HEK293 (cell line): ENCODE measurements at regions not wholly inside any gene's neighbourhood (a gene's known extent, or its start where the extent isn't known, plus 50 kb on each side); places are given as distances from the start of the nearest gene placed in this dataset.
A peak's percentile ranks its signal among the peaks of the same experiment; 100 is the strongest.

ENCODE experiments used
- CTCF ChIA-PET: fragments of 350-600 bp; formaldehyde crosslinking; extraction: SDS; loops from one replicate; lab custom pipeline; 2021; ENCODE audit warnings: antibody characterized with exemption; lab: Yijun Ruan, JAX
- POLR2A ChIA-PET: fragments of 300-600 bp; formaldehyde crosslinking; extraction: SDS; loops from one replicate; lab custom pipeline; 2020; ENCODE audit warnings: antibody characterized with exemption, inconsistent platforms; lab: Yijun Ruan, JAX
- H3K27ac ChIP-seq: fragments of 200-500 bp; sonication (Bioruptor generic); 2 replicates; pipeline ENCODE4 v1.5.1; 2014; ENCODE audit warnings: low read depth, low read length, control low read depth, inconsistent platforms; ENCODE audit errors: extremely low read depth
- H3K36me3 ChIP-seq, 2 experiments: fragments of 200-500 bp in 1 of 2; sonication (Bioruptor generic) in 1 of 2; 1 replicate in 1 of 2; 2 replicates in 1 of 2; pipeline ENCODE4 v1.5.1; 2014 to 2017; ENCODE audit warnings: inconsistent platforms in 2 of 2, low read length in 2 of 2; ENCODE audit not compliant: control insufficient read depth in 2 of 2, insufficient read depth in 1 of 2
- H3K4me1 ChIP-seq: fragments of 200-500 bp; sonication (Bioruptor generic); 2 replicates; pipeline ENCODE4 v1.5.1; 2014; ENCODE audit warnings: mild to moderate bottlenecking, low read length, inconsistent platforms; ENCODE audit not compliant: control insufficient read depth, insufficient read depth
- H3K4me3 ChIP-seq: 2 replicates; pipeline ENCODE4 v1.5.1; 2011; ENCODE audit warnings: low read depth, mild to moderate bottlenecking, control low read depth, low read length, moderate library complexity
- H3K9me3 ChIP-seq: fragments of 200-500 bp; sonication (Bioruptor generic); 2 replicates; pipeline ENCODE4 v1.5.1; 2014; ENCODE audit warnings: low read depth, low read length, inconsistent platforms; ENCODE audit not compliant: control insufficient read depth, insufficient read depth
- SCRT2 ChIP-seq: fragments of 450-650 bp; formaldehyde crosslinking; IDR thresholded peaks from 2 replicates; pipeline ENCODE4 v1.5.1; 2016; ENCODE audit warnings: missing biosample characterization, missing genetic modification characterization
- TCF7L2 ChIP-seq: IDR thresholded peaks from 2 replicates; pipeline ENCODE4 v1.6.1; 2011; ENCODE audit warnings: low read depth, mild to moderate bottlenecking, inconsistent platforms, low read length, moderate library complexity, borderline replicate concordance
- ZBTB1 ChIP-seq: fragments of 450-650 bp; formaldehyde crosslinking; IDR thresholded peaks from 2 replicates; pipeline ENCODE4 v1.5.1; 2016; ENCODE audit warnings: missing biosample characterization, missing genetic modification characterization
- ZBTB48 ChIP-seq: fragments of 450-650 bp; formaldehyde crosslinking; IDR thresholded peaks from 2 replicates; pipeline ENCODE4 v1.5.1; 2016; ENCODE audit warnings: missing biosample characterization, missing genetic modification characterization
- ZBTB8A ChIP-seq: fragments of 450-650 bp; formaldehyde crosslinking; IDR thresholded peaks from 2 replicates; pipeline ENCODE4 v1.5.1; 2016; ENCODE audit warnings: missing biosample characterization, missing genetic modification characterization
- ZNF114 ChIP-seq: fragments of 450-650 bp; formaldehyde crosslinking; IDR thresholded peaks from 2 replicates; pipeline ENCODE4 v1.5.0; 2017; ENCODE audit warnings: missing biosample characterization, missing genetic modification characterization
- ZNF132 ChIP-seq: fragments of 450-650 bp; formaldehyde crosslinking; IDR thresholded peaks from 2 replicates; pipeline ENCODE4 v1.5.1; 2017; ENCODE audit warnings: missing biosample characterization, missing genetic modification characterization, borderline replicate concordance
- ZNF138 ChIP-seq: fragments of 450-650 bp; formaldehyde crosslinking; IDR thresholded peaks from 2 replicates; pipeline ENCODE4 v1.5.1; 2016; ENCODE audit warnings: missing biosample characterization, missing genetic modification characterization, borderline replicate concordance
- ZNF2 ChIP-seq: fragments of 450-650 bp; formaldehyde crosslinking; IDR thresholded peaks from 2 replicates; pipeline ENCODE4 v1.5.1; 2016; ENCODE audit warnings: missing biosample characterization, missing genetic modification characterization
- ZNF214 ChIP-seq: fragments of 450-650 bp; formaldehyde crosslinking; IDR thresholded peaks from 2 replicates; pipeline ENCODE4 v1.5.1; 2017; ENCODE audit warnings: missing biosample characterization, mild to moderate bottlenecking, missing genetic modification characterization, borderline replicate concordance
- ZNF366 ChIP-seq: fragments of 450-650 bp; formaldehyde crosslinking; conservative IDR thresholded peaks from 2 replicates; pipeline ENCODE4 v1.5.1; 2016; ENCODE audit warnings: missing biosample characterization, missing genetic modification characterization
- ZNF48 ChIP-seq: fragments of 450-650 bp; formaldehyde crosslinking; IDR thresholded peaks from 2 replicates; pipeline ENCODE4 v1.5.1; 2016; ENCODE audit warnings: missing biosample characterization, missing genetic modification characterization
- ZNF558 ChIP-seq: fragments of 450-650 bp; formaldehyde crosslinking; IDR thresholded peaks from 2 replicates; pipeline ENCODE4 v1.5.1; 2016; ENCODE audit warnings: missing biosample characterization, missing genetic modification characterization
- ZNF560 ChIP-seq: fragments of 450-650 bp; formaldehyde crosslinking; IDR thresholded peaks from 2 replicates; pipeline ENCODE4 v1.5.1; 2017; ENCODE audit warnings: missing biosample characterization, missing genetic modification characterization, borderline replicate concordance
- ZNF626 ChIP-seq: fragments of 450-650 bp; sonication (Bioruptor Pico); formaldehyde crosslinking; IDR thresholded peaks from 2 replicates; pipeline ENCODE4 v1.5.1; 2018; ENCODE audit warnings: missing biosample characterization, missing genetic modification characterization, inconsistent platforms
- ZNF670 ChIP-seq: fragments of 450-650 bp; formaldehyde crosslinking; IDR thresholded peaks from 2 replicates; pipeline ENCODE4 v1.5.1; 2016; ENCODE audit warnings: missing biosample characterization, missing genetic modification characterization, low read depth
- ZNF701 ChIP-seq: fragments of 450-650 bp; formaldehyde crosslinking; IDR thresholded peaks from 2 replicates; pipeline ENCODE4 v1.5.1; 2016; ENCODE audit warnings: missing biosample characterization, missing genetic modification characterization
- TF ChIP-seq, protein P1 (sequence below): fragments of 450-650 bp; formaldehyde crosslinking; IDR thresholded peaks from 2 replicates; pipeline ENCODE4 v1.5.1; 2016; ENCODE audit warnings: missing biosample characterization, missing genetic modification characterization
- TF ChIP-seq, protein P2 (sequence below): fragments of 450-650 bp; formaldehyde crosslinking; IDR thresholded peaks from 2 replicates; pipeline ENCODE4 v1.5.1; 2017; ENCODE audit warnings: missing biosample characterization, missing genetic modification characterization
- TF ChIP-seq, protein P3 (sequence below): fragments of 450-650 bp; formaldehyde crosslinking; IDR thresholded peaks from 2 replicates; pipeline ENCODE4 v1.5.1; 2016; ENCODE audit warnings: missing biosample characterization, missing genetic modification characterization
- TF ChIP-seq, protein P4 (sequence below): fragments of 450-650 bp; formaldehyde crosslinking; IDR thresholded peaks from 2 replicates; pipeline ENCODE4 v1.5.1; 2016; ENCODE audit warnings: missing biosample characterization, missing genetic modification characterization

DNA sequence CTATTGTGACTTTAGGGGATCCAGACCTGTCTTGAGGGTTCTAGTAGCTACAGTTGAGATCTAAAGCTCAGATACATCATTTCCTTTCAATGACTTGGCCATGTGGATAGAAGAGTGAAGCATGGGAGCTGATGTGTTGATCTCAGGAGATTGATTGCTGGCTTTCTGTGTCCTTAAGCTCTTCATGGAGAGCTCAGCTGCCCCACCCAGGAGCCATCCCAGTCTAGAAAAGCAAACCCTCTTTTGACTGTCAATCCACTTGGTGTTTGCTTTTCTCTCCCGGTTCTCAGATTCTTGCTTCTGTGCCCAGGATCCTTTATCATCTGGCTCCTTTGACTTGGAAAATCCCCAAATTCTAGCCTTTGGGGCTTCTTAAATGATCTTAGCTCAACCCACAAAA lies 87.2 kb downstream of the ATP1A1 start:
- no peak overlapping the region for H3K4me3 ChIP-seq

DNA sequence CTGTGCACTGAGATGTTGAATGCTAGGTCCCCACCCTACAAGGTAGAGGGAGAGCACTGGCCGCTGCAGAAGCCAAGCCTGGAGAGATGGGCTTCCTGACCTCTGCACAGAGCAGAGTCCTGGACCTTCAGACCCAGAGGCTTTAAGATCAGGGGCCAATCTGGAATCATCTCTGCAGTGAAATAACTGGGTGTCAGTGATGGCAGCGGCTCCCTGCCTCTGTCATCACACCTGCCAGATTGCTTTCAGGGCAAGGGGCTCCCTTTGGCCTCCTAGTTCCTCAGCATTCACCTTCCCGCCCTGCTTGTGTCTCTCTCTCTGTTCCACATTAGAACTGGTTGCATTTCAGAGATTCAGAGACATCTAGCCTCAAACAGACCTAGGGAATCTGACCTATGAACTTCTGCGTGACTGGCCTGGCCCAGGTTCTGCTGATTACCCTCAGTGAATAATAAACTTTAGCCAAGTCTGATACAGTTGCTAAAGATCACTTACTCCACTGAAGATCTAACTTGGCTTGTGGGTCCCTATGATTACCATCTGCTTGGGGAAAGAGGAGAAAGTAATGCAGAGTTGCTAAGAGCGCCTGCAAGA lies 87.8 kb downstream of the ATP1A1 start:
- ChIA-PET POLR2A (interaction anchor here (0.6 kb wide), 1 partner anchor 32 kb away, joined by 3 read pairs; no protein-coding TSS in a partner anchor), CTCF (interaction anchor here (0.6 to 1.3 kb wide), 2 partner anchors 25 to 75 kb away, joined by 4 to 7 read pairs; no protein-coding TSS in a partner anchor)
- no peak overlapping the region for H3K27ac ChIP-seq

More for the DNA sequence above, 87.2 kb downstream of the ATP1A1 start:
- no peaks in the 10 kb centered on the region for H3K36me3 ChIP-seq
- ChIA-PET POLR2A (interaction anchor here (0.6 kb wide), 1 partner anchor 32 kb away, joined by 3 read pairs; no protein-coding TSS in a partner anchor), CTCF (interaction anchor here (0.6 to 1.3 kb wide), 2 partner anchors 25 to 76 kb away, joined by 4 to 7 read pairs; no protein-coding TSS in a partner anchor)
- H3K27ac ChIP-seq, result no peak overlapping the region
- H3K4me1 ChIP-seq, result no peaks in the 10 kb centered on the region
- H3K9me3 ChIP-seq, result no peaks in the 10 kb centered on the region
- TF ChIP-seq ZNF701 (tag by site-specific recombination), result no peak

DNA sequence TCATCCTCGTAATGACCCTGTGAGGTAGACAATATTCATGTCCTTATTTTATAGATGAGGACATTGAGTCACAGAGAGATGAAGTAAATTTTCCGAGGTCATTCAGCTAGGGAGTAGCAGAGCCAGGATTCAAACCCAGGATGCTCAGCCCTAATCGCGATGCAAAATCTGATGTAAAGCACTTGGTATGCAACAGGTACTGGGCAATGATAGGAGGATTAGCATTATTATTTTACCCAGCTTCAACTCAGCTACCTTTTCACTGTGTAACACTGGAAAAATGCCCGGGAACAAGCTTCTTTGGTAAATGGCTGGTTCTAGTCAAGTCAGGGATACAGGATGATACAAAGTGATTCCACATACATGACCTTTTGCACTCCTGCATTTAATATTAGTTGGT lies 88.7 kb downstream of the ATP1A1 start:
- CTCF ChIA-PET, result interaction anchor here (0.6 to 0.7 kb wide), 2 partner anchors 37 to 335 kb away, joined by 3 read pairs; no protein-coding TSS in a partner anchor
- Histone ChIP-seq H3K4me3 (no peak overlapping the region), H3K9me3 (no peaks in the 10 kb centered on the region), H3K27ac (no peak overlapping the region)
- TF ChIP-seq SCRT2, result peak; percentile 76
- TF ChIP-seq ZNF626 (tag by site-specific recombination), result no peak
- TF ChIP-seq, all 188 proteins: peak for 1
- Histone ChIP-seq H3K36me3 (no peaks in the 10 kb centered on the region), H3K4me1 (no peaks in the 10 kb centered on the region)
- POLR2A ChIA-PET, result no interaction called here

More for the DNA sequence above, 87.8 kb downstream of the ATP1A1 start:
- Histone ChIP-seq H3K9me3 (no peaks in the 10 kb centered on the region), H3K4me1 (no peaks in the 10 kb centered on the region), H3K36me3 (no peaks in the 10 kb centered on the region), H3K4me3 (no peak overlapping the region)
- TF ChIP-seq ZNF132 (no peak), ZNF558 (tag by site-specific recombination) (no peak), ZBTB8A (no peak), TCF7L2 (no peak), ZNF138 (tag by site-specific recombination) (no peak), ZNF2 (tag by site-specific recombination) (no peak), ZNF366 (tag by site-specific recombination) (no peak), ZBTB1 (tag by site-specific recombination) (no peak), ZNF48 (tag by site-specific recombination) (no peak), ZNF214 (no peak), ZNF560 (tag by site-specific recombination) (no peak), ZNF114 (tag by site-specific recombination) (no peak), ZNF670 (tag by site-specific recombination) (no peak), ZBTB48 (no peak)
- TF ChIP-seq, protein P1, sequence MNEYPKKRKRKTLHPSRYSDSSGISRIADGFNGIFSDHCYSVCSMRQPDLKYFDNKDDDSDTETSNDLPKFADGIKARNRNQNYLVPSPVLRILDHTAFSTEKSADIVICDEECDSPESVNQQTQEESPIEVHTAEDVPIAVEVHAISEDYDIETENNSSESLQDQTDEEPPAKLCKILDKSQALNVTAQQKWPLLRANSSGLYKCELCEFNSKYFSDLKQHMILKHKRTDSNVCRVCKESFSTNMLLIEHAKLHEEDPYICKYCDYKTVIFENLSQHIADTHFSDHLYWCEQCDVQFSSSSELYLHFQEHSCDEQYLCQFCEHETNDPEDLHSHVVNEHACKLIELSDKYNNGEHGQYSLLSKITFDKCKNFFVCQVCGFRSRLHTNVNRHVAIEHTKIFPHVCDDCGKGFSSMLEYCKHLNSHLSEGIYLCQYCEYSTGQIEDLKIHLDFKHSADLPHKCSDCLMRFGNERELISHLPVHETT (tag by site-specific recombination), result no peak
- TF ChIP-seq, protein P2, sequence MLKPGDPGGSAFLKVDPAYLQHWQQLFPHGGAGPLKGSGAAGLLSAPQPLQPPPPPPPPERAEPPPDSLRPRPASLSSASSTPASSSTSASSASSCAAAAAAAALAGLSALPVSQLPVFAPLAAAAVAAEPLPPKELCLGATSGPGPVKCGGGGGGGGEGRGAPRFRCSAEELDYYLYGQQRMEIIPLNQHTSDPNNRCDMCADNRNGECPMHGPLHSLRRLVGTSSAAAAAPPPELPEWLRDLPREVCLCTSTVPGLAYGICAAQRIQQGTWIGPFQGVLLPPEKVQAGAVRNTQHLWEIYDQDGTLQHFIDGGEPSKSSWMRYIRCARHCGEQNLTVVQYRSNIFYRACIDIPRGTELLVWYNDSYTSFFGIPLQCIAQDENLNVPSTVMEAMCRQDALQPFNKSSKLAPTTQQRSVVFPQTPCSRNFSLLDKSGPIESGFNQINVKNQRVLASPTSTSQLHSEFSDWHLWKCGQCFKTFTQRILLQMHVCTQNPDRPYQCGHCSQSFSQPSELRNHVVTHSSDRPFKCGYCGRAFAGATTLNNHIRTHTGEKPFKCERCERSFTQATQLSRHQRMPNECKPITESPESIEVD (tag by site-specific recombination), result no peak
- TF ChIP-seq, protein P3, sequence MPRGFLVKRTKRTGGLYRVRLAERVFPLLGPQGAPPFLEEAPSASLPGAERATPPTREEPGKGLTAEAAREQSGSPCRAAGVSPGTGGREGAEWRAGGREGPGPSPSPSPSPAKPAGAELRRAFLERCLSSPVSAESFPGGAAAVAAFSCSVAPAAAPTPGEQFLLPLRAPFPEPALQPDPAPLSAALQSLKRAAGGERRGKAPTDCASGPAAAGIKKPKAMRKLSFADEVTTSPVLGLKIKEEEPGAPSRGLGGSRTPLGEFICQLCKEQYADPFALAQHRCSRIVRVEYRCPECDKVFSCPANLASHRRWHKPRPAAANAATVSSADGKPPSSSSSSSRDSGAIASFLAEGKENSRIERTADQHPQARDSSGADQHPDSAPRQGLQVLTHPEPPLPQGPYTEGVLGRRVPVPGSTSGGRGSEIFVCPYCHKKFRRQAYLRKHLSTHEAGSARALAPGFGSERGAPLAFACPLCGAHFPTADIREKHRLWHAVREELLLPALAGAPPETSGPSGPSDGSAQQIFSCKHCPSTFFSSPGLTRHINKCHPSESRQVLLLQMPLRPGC, result no peak
- TF ChIP-seq, protein P4, sequence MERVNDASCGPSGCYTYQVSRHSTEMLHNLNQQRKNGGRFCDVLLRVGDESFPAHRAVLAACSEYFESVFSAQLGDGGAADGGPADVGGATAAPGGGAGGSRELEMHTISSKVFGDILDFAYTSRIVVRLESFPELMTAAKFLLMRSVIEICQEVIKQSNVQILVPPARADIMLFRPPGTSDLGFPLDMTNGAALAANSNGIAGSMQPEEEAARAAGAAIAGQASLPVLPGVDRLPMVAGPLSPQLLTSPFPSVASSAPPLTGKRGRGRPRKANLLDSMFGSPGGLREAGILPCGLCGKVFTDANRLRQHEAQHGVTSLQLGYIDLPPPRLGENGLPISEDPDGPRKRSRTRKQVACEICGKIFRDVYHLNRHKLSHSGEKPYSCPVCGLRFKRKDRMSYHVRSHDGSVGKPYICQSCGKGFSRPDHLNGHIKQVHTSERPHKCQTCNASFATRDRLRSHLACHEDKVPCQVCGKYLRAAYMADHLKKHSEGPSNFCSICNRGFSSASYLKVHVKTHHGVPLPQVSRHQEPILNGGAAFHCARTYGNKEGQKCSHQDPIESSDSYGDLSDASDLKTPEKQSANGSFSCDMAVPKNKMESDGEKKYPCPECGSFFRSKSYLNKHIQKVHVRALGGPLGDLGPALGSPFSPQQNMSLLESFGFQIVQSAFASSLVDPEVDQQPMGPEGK (tag by site-specific recombination), result no peak
